ENCODE measurements at regions not wholly inside any gene's neighbourhood (a gene's known extent, or its start where the extent isn't known, plus 50 kb on each side); places are given as distances from the start of the nearest gene placed in this dataset.

- H3K36me3 Mint-ChIP-seq: no peaks in the 10 kb centered on the region
- H3K4me3 Mint-ChIP-seq: no peak overlapping the region
- no peaks in the 10 kb centered on the region for H3K4me1 Mint-ChIP-seq
- no peak overlapping the region for H3K27ac Mint-ChIP-seq
- no peak for ATAC-seq
- no peaks in the 10 kb centered on the region for H3K27me3 Mint-ChIP-seq
- H3K9me3 Mint-ChIP-seq: peaks cover 3% of the 10 kb centered on the region
Observed at GRCh38 chr4:160235285-160235684, 1132.4 kb downstream of the RAPGEF2 start.

GRCh38 chr4:160235771-160236170, 1132.9 kb downstream of the RAPGEF2 start:
- H3K9me3 Mint-ChIP-seq: peaks cover 3% of the 10 kb centered on the region
- H3K27me3 Mint-ChIP-seq: no peaks in the 10 kb centered on the region
- H3K36me3 Mint-ChIP-seq: no peaks in the 10 kb centered on the region
- no peak overlapping the region for H3K27ac Mint-ChIP-seq
- H3K4me1 Mint-ChIP-seq: no peaks in the 10 kb centered on the region
- ATAC-seq: no peak
- H3K4me3 Mint-ChIP-seq: no peak overlapping the region

- H3K27ac Mint-ChIP-seq: no peak overlapping the region
- H3K27me3 Mint-ChIP-seq: no peaks in the 10 kb centered on the region
- no peak for ATAC-seq
- no peaks in the 10 kb centered on the region for H3K36me3 Mint-ChIP-seq
- H3K4me1 Mint-ChIP-seq: no peaks in the 10 kb centered on the region
- peaks cover 3% of the 10 kb centered on the region for H3K9me3 Mint-ChIP-seq
- H3K4me3 Mint-ChIP-seq: no peak overlapping the region
Observed at GRCh38 chr4:160238790-160239189, 1135.9 kb downstream of the RAPGEF2 start.

- Mint-ChIP-seq H3K27ac (no peak overlapping the region), H3K4me3 (no peak overlapping the region), H3K27me3 (no peaks in the 10 kb centered on the region), H3K36me3 (no peaks in the 10 kb centered on the region), H3K4me1 (no peaks in the 10 kb centered on the region), H3K9me3 (peaks cover 8% of the 10 kb centered on the region)
- no peak for ATAC-seq
Observed at GRCh38 chr4:160247091-160247656, 1144.3 kb downstream of the RAPGEF2 start.

GRCh38 chr4:160251522-160252170, 1148.8 kb downstream of the RAPGEF2 start:
- no peak overlapping the region for H3K27ac Mint-ChIP-seq
- H3K9me3 Mint-ChIP-seq: peaks cover 5% of the 10 kb centered on the region
- H3K27me3 Mint-ChIP-seq: no peaks in the 10 kb centered on the region
- no peaks in the 10 kb centered on the region for H3K36me3 Mint-ChIP-seq
- no peak overlapping the region for H3K4me3 Mint-ChIP-seq
- H3K4me1 Mint-ChIP-seq: no peaks in the 10 kb centered on the region
- no peak for ATAC-seq

- no peaks in the 10 kb centered on the region for H3K4me1 Mint-ChIP-seq
- H3K36me3 Mint-ChIP-seq: no peaks in the 10 kb centered on the region
- H3K4me3 Mint-ChIP-seq: no peak overlapping the region
- peaks cover 8% of the 10 kb centered on the region for H3K9me3 Mint-ChIP-seq
- H3K27me3 Mint-ChIP-seq: no peaks in the 10 kb centered on the region
- H3K27ac Mint-ChIP-seq: no peak overlapping the region
- ATAC-seq: no peak
Observed at GRCh38 chr4:160257318-160257717, 1154.4 kb downstream of the RAPGEF2 start.

- Mint-ChIP-seq H3K27ac (no peak overlapping the region), H3K27me3 (no peaks in the 10 kb centered on the region), H3K4me1 (no peaks in the 10 kb centered on the region)
Observed at GRCh38 chr4:160265014-160265413, 1162.1 kb downstream of the RAPGEF2 start.

GRCh38 chr4:160265836-160266235, 1163.0 kb downstream of the RAPGEF2 start:
- ATAC-seq: no peak
- no peak overlapping the region for H3K4me3 Mint-ChIP-seq
- H3K9me3 Mint-ChIP-seq: no peaks in the 10 kb centered on the region
- H3K27me3 Mint-ChIP-seq: no peaks in the 10 kb centered on the region
- H3K27ac Mint-ChIP-seq: no peak overlapping the region
- H3K4me1 Mint-ChIP-seq: no peaks in the 10 kb centered on the region
- no peaks in the 10 kb centered on the region for H3K36me3 Mint-ChIP-seq

More at GRCh38 chr4:160265014-160265413, 1162.1 kb downstream of the RAPGEF2 start:
- H3K4me3 Mint-ChIP-seq: no peak overlapping the region
- H3K36me3 Mint-ChIP-seq: no peaks in the 10 kb centered on the region
- no peak for ATAC-seq
- peaks cover 2% of the 10 kb centered on the region for H3K9me3 Mint-ChIP-seq

GRCh38 chr4:160276785-160277325, 1174.0 kb downstream of the RAPGEF2 start:
- Mint-ChIP-seq H3K9me3 (peaks cover 29% of the 10 kb centered on the region), H3K27ac (no peak overlapping the region), H3K27me3 (no peaks in the 10 kb centered on the region), H3K4me1 (no peaks in the 10 kb centered on the region), H3K36me3 (no peaks in the 10 kb centered on the region), H3K4me3 (no peak overlapping the region)
- no peak for ATAC-seq

- ATAC-seq: no peak
- H3K36me3 Mint-ChIP-seq: no peaks in the 10 kb centered on the region
- H3K27ac Mint-ChIP-seq: no peak overlapping the region
- peaks cover 26% of the 10 kb centered on the region for H3K9me3 Mint-ChIP-seq
- H3K4me1 Mint-ChIP-seq: no peaks in the 10 kb centered on the region
- no peak overlapping the region for H3K4me3 Mint-ChIP-seq
- no peaks in the 10 kb centered on the region for H3K27me3 Mint-ChIP-seq
Observed at GRCh38 chr4:160283081-160283480, 1180.2 kb downstream of the RAPGEF2 start.

- H3K27me3 Mint-ChIP-seq: no peaks in the 10 kb centered on the region
- no peak for ATAC-seq
- no peak overlapping the region for H3K4me3 Mint-ChIP-seq
Observed at GRCh38 chr4:160284516-160284915, 1181.6 kb downstream of the RAPGEF2 start.

GRCh38 chr4:160286051-160286450, 1183.2 kb downstream of the RAPGEF2 start:
- Mint-ChIP-seq H3K4me1 (no peaks in the 10 kb centered on the region), H3K36me3 (no peaks in the 10 kb centered on the region), H3K9me3 (peaks cover 13% of the 10 kb centered on the region), H3K27me3 (no peaks in the 10 kb centered on the region), H3K27ac (no peak overlapping the region), H3K4me3 (no peak overlapping the region)
- ATAC-seq: no peak

More at GRCh38 chr4:160284516-160284915, 1181.6 kb downstream of the RAPGEF2 start:
- Mint-ChIP-seq H3K27ac (no peak overlapping the region), H3K36me3 (no peaks in the 10 kb centered on the region), H3K4me1 (no peaks in the 10 kb centered on the region), H3K9me3 (peaks cover 23% of the 10 kb centered on the region)

GRCh38 chr4:160296476-160296875, 1193.6 kb downstream of the RAPGEF2 start:
- H3K4me1 Mint-ChIP-seq: no peaks in the 10 kb centered on the region
- no peak overlapping the region for H3K27ac Mint-ChIP-seq
- H3K9me3 Mint-ChIP-seq: peaks cover 5% of the 10 kb centered on the region
- no peak overlapping the region for H3K4me3 Mint-ChIP-seq
- no peaks in the 10 kb centered on the region for H3K36me3 Mint-ChIP-seq
- H3K27me3 Mint-ChIP-seq: no peaks in the 10 kb centered on the region
- no peak for ATAC-seq

GRCh38 chr4:160299177-160299576, 1196.3 kb downstream of the RAPGEF2 start:
- Mint-ChIP-seq H3K27me3 (no peaks in the 10 kb centered on the region), H3K27ac (no peak overlapping the region), H3K9me3 (peaks cover 6% of the 10 kb centered on the region), H3K36me3 (no peaks in the 10 kb centered on the region), H3K4me1 (no peaks in the 10 kb centered on the region), H3K4me3 (no peak overlapping the region)
- no peak for ATAC-seq

GRCh38 chr4:160299608-160300007, 1196.7 kb downstream of the RAPGEF2 start:
- Mint-ChIP-seq H3K4me3 (no peak overlapping the region), H3K4me1 (no peaks in the 10 kb centered on the region), H3K9me3 (peaks cover 6% of the 10 kb centered on the region), H3K27ac (no peak overlapping the region), H3K36me3 (no peaks in the 10 kb centered on the region), H3K27me3 (no peaks in the 10 kb centered on the region)
- no peak for ATAC-seq

- Mint-ChIP-seq H3K36me3 (no peaks in the 10 kb centered on the region), H3K27ac (no peak overlapping the region), H3K4me1 (no peaks in the 10 kb centered on the region), H3K27me3 (no peaks in the 10 kb centered on the region), H3K4me3 (no peak overlapping the region), H3K9me3 (no peaks in the 10 kb centered on the region)
- no peak for ATAC-seq
Observed at GRCh38 chr4:160316036-160316435, 1213.2 kb downstream of the RAPGEF2 start.
